Peyer's patch (tissue), 4 donors: ENCODE measurements at regions not wholly inside any gene's neighbourhood (a gene's known extent, or its start where the extent isn't known, plus 50 kb on each side); places are given as distances from the start of the nearest gene placed in this dataset.

Experiments used
- POLR2A ChIP-seq, 2 donors: fragments of 450-650 bp; IDR thresholded peaks; one replicate each; pipeline ENCODE4 v1.5.1; 2017; ENCODE audit warnings: antibody characterized with exemption in 2 of 2, mild to moderate bottlenecking in 2 of 2, moderate library complexity in 2 of 2
- TF ChIP-seq, protein P1 (sequence below), 6 experiments: fragments of 450-650 bp in 4 of 6; fragments of 200-600 bp in 2 of 6; sonication (generic) in 1 of 6; IDR thresholded peaks; one replicate each; pipeline ENCODE4 v1.5.1; 2017 to 2019; ENCODE audit warnings: antibody characterized with exemption in 6 of 6, mild to moderate bottlenecking in 3 of 6, moderate library complexity in 1 of 6

DNA sequence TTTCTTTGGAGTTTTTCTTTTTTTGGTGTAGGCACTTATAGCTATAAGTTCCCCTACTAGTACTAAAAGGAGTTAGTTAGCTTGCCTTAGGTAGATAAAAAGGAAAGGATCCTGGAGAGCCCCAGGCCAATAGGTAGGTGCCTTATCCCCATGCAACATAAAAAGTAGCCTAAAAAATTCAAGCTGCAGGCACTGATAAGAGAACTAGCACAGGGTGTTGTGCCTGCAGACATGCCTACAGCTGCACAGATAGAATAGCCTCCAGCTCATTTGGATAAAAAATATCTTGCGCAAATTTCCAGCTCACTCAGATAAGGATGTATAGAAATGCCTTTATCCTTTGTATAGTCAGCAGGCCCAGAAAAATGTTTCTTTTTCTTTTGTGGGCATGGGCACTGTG lies 71.4 kb upstream of the UTY start:
- TF ChIP-seq, protein P1, sequence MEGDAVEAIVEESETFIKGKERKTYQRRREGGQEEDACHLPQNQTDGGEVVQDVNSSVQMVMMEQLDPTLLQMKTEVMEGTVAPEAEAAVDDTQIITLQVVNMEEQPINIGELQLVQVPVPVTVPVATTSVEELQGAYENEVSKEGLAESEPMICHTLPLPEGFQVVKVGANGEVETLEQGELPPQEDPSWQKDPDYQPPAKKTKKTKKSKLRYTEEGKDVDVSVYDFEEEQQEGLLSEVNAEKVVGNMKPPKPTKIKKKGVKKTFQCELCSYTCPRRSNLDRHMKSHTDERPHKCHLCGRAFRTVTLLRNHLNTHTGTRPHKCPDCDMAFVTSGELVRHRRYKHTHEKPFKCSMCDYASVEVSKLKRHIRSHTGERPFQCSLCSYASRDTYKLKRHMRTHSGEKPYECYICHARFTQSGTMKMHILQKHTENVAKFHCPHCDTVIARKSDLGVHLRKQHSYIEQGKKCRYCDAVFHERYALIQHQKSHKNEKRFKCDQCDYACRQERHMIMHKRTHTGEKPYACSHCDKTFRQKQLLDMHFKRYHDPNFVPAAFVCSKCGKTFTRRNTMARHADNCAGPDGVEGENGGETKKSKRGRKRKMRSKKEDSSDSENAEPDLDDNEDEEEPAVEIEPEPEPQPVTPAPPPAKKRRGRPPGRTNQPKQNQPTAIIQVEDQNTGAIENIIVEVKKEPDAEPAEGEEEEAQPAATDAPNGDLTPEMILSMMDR (IDR thresholded peaks at IDR 0.05), result no peak
- TF ChIP-seq POLR2A (IDR thresholded peaks at IDR 0.05), result no peak
